ENCODE measurements at regions not wholly inside any gene's neighbourhood (a gene's known extent, or its start where the extent isn't known, plus 50 kb on each side); places are given as distances from the start of the nearest gene placed in this dataset.

DNA sequence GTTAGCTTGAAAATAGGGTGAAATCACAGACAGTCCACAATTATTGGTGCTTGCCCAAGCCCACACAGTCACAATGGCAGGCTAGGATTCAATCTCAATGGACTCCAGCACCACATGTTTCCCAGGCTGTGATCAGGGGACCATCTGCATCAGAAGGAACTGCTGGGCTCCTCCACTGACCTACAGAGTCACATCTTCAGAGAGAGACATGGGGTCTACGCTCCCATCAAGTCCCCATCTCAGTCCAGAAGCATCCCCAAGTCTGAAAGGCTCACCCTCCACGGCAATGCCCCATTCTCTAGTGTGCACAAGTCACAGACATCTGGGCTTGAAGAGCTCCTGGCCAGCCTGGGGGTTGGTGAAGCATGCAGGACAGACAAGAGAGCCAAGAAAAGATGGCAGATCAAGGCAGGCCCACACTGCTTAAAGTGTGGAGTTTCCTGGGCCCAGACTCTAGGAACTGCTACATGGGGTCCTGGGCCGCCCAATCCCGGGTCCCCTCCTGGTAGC is 262.5 kb downstream of the NPHP4 start:
- TF ChIP-seq CTCF (IDR thresholded peaks at IDR 0.05) (no peak), POLR2A (IDR thresholded peaks at IDR 0.05) (no peak)

All from heart left ventricle (tissue), 13 donors.